GM19463 (cell line): ENCODE measurements at regions not wholly inside any gene's neighbourhood (a gene's known extent, or its start where the extent isn't known, plus 50 kb on each side); places are given as distances from the start of the nearest gene placed in this dataset.
"Not testable (repeated sequence)": the region's sequence is repeated elsewhere in the genome, so short reads cannot be mapped to it uniquely, and the experiment has no call there.

Source experiments
- ATAC-seq: cut with Tn5 transposase; IDR thresholded peaks from one replicate; pipeline ENCODE4 v1.9.1; 2021; ENCODE audit warnings: mild to moderate bottlenecking, moderate library complexity; ENCODE audit not compliant: unreplicated experiment

DNA sequence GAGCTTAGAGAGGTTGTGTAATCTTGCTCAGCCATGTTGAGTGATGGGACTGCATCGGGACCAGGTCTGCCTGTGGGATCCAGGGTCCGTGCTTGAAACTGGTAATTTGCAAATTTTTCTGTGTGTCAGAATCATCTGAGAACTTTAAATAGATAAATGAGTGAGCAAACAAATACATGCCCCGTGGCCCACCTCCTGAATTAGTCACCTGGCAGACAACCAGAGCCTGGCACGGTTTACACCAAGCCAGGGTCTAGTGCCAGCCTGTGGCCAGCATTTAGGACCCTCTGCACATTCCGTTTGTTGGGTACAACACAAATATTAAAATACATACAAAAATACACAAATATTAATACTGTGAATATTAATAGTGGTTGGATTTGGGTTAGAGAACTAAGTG is 90.6 kb upstream of the STOX2 start:
- no peak for ATAC-seq

- no peak for ATAC-seq
Measured at GRCh38 chr4:183816077-183816476, 89.0 kb upstream of the STOX2 start.

GRCh38 chr4:183816882-183817509 is 88.1 kb upstream of the STOX2 start:
- no peak for ATAC-seq

- not testable (repeated sequence) for ATAC-seq
Measured at GRCh38 chr4:183818591-183818990, 86.5 kb upstream of the STOX2 start.

DNA sequence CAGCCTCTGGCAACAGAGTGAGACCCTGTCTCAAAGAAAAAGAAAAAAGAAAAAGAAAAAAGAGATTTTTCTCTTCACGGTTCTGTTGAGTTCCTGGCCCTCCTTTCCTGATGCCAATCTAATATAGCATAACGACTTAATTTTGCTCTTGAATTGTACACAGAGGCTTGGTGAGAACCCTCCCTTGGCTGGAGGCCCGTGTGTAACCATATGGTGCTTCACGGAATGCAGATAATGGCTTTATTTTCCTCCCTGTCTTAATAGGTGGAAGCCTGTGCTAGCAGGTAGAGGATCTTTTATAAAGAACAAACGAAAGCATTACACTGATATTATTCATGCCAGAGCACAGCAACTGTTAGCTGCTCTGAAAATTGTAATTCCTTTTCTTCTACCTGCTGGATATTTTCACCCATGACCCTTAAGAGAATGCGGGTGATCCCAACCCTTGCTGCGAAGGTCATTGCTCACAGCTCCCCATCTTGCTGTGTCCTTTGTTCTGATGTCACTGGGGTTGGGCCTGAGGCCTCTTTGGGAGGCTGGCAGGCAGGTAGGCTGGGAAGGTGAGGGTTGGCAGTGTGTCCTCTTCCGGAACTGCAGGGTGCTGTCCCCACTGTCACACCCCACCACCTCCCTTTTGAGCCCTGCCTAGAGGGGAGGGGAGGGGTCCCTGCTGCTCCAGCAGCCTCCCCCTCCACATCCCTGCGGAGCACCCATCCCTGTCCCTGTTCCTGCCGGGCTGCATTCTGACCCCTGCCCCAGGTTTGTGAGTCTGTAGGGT is 83.8 kb upstream of the STOX2 start:
- ATAC-seq: no peak

- no peak for ATAC-seq
Measured at GRCh38 chr4:183823434-183823833, 81.7 kb upstream of the STOX2 start.

GRCh38 chr4:183825346-183825745 is 79.8 kb upstream of the STOX2 start:
- no peak for ATAC-seq

GRCh38 chr4:183826461-183826860 is 78.6 kb upstream of the STOX2 start:
- ATAC-seq: no peak

DNA sequence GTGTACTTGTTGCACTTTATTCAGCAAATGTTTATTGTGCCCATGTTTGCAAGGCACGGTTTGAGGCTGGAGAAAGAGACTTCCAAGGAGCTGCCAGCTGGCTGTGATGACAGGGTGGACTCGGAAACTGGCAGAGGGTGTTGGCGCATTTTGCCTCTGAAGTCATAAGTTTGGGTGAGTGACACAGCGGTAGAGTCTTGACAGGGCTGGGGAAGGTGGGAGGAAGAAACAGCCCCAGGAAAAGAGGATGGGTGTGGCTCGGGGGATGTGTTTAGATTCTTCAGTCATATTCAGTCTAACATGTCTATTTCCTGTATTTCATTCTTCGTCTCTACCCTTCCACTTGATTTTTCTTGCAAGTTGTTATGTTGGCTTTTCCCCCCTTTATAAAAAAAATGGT is 77.0 kb upstream of the STOX2 start:
- ATAC-seq: no peak

DNA sequence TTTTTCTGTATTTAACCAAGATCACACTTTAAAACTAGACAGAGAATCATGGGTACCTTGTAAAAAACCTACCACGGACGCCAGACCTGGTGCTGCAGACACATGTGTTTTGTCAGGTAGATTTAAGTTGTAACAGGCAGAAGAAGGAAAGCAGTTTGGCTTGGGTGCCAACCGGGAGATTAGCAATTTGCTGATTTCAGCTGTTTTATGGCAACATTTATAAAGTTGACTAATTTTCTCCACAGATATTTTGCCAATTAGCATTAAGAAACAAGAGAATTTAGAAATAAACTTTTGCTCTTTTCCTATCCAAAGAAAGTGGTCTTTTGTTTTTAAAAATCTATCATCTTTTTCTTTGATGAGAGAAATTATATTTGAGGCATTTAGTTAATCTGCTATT is 76.3 kb upstream of the STOX2 start:
- ATAC-seq: no peak

DNA sequence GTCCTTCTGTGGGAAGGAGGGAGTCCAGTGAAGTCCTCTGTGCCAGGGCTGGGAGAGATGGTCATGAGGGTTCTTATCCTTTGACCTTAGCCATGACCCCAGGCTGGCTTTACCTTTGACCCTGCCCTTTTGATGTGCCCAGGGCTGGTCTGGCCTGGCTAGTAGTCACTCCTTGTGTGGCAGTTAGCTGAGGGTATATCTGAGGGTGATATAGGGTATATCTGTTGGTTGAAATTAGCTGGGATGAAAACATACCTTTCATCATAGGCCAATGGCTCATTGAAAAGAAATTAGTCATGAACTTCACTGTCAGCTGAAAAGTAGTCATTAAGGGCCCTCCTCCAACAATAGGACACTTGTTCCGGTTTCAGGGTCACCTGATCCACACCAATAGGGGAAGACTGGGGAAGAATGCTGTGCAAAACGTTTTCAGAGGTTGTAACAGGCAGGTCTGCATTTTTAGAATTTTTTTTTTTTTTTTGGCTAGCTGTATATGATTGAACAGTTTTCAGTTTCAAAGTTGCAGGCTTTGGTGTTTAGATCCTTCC is 74.6 kb upstream of the STOX2 start:
- no peak for ATAC-seq

- ATAC-seq: no peak
Measured at GRCh38 chr4:183831026-183831446, 74.1 kb upstream of the STOX2 start.

DNA sequence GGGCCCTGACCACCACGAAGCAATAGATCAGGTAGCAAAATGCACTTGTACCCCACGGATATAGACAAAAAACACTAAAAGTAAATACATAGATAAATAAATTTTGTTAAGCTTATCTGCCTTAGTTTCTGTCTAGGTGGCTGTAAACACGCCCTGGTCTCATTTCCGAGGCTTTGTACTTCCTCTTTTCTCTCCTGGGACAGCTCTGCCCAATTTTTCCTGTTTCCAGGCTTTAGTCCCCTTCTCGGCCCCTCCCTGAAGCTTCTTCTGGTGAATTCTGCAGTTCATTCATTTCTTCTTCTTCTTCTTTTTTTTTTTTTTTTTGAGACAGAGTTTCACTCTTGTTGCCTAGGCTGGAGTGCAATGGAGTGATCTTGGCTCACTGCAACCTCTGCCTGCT is 73.4 kb upstream of the STOX2 start:
- no peak for ATAC-seq

DNA sequence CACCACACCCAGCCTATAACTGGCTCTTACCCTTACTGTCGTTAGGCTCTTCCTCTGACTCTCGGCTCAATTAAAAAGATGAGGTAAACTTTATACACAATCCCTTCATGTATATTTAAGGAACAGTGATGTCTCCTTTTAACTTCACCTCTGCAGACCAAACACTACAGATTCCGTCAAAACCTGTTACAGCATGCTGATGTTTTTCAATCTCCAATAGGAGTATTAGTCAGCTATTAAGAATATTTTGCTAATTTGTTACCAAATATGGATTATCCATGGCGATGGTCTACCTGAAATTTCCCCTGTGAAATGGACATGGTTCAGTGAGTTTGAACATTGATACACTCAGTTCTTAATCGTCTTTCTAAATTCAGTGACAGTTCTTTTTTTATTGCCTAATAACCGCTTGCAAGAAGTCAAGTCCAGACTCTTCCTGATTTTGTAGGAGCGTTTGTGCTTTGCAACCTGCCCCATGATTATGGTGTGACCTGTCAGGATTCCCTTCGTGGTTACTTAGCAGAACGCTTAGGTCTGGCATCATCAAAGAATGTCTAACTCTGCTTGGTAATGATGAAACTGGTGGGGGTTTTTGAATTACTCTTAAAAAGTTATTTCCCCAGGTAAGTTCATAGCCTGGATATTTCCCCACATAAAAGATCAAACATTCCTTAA is 72.2 kb upstream of the STOX2 start:
- no peak for ATAC-seq

GRCh38 chr4:183834252-183834651 is 70.9 kb upstream of the STOX2 start:
- ATAC-seq: no peak

- no peak for ATAC-seq
Measured at GRCh38 chr4:183837222-183837621, 67.9 kb upstream of the STOX2 start.

GRCh38 chr4:183838987-183839712 is 66.0 kb upstream of the STOX2 start:
- no peak for ATAC-seq

DNA sequence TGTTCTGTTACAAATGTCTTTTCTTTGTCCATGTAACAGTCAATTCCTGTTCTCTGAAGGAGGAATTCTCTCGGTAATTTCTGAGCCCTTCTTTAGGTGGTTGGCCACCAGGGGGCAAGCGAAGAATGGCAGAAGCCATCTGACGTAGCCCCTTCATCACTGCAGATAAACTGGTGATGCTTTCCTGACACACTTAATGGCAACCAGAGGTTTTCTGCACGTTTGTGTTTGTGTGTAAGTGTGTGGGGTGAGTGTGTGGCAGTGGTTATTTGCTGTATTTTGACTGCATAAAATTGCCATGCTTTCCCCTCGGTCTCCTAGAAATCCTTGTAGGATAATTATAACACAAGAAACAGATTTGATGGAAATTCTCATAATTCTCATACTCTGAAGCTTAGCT is 64.8 kb upstream of the STOX2 start:
- ATAC-seq: peak; percentile 74

GRCh38 chr4:183841001-183841400 is 64.1 kb upstream of the STOX2 start:
- no peak for ATAC-seq

- no peak for ATAC-seq
Measured at GRCh38 chr4:183842129-183842528, 63.0 kb upstream of the STOX2 start.

DNA sequence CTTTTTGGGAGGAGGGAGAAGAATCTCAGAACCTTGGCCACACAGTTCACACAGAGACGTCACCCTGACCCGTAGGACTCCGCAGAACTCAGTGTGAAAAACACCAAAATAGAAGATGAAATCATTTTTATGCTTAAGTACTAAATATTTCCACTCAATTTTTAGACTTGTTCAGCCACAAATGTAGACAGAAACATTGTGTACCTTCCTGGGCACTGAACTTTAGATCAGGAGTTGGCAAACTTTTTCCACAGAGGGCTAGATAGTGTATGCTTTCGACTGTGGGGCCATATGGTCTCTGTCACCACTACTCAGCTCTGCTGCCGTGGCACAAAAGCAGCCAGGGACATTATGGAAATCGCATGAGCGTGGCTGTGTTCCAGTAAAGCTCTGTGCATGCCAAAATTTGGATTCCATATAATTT is 61.8 kb upstream of the STOX2 start:
- no peak for ATAC-seq
